ENCODE measurements at regions not wholly inside any gene's neighbourhood (a gene's known extent, or its start where the extent isn't known, plus 50 kb on each side); places are given as distances from the start of the nearest gene placed in this dataset.

- TF ChIP-seq MTA3 (IDR thresholded peaks at IDR 0.05; ENCODE audit: borderline replicate concordance, low read length) (no peak), NRF1 (conservative IDR thresholded peaks at IDR 0.05; ENCODE audit: low read depth, low read length) (no peak), E4F1 (IDR thresholded peaks at IDR 0.05; ENCODE audit: borderline replicate concordance, partially characterized antibody) (no peak), JUNB (IDR thresholded peaks at IDR 0.05) (no peak), IRF4 (IDR thresholded peaks at IDR 0.05; ENCODE audit: low read depth, low read length) (no peak), IRF3 (IDR thresholded peaks at IDR 0.05) (no peak), CBX5 (IDR thresholded peaks at IDR 0.05; ENCODE audit: low read depth) (no peak), SP1 (IDR thresholded peaks at IDR 0.05; ENCODE audit: low read depth, low read length) (no peak), RB1 (IDR thresholded peaks at IDR 0.05; ENCODE audit: borderline replicate concordance) (no peak), SRF (IDR thresholded peaks at IDR 0.05; ENCODE audit: low read depth in 2 of 2, low read length in 2 of 2) (no peak), SMC3 (IDR thresholded peaks at IDR 0.05; ENCODE audit: borderline replicate concordance, low read length) (no peak), SPI1 (IDR thresholded peaks at IDR 0.05; ENCODE audit: borderline replicate concordance, insufficient read depth, low read depth, low read length) (no peak)
These were observed 283.3 kb downstream of the DCDC2C start (continued) for GRCh38 chr2:3986530-3987258.

Measured in GM12878 (cell line).